Peyer's patch (tissue), 4 donors: ENCODE measurements at regions not wholly inside any gene's neighbourhood (a gene's known extent, or its start where the extent isn't known, plus 50 kb on each side); places are given as distances from the start of the nearest gene placed in this dataset.
"Not testable (repeated sequence)": the region's sequence is repeated elsewhere in the genome, so short reads cannot be mapped to it uniquely, and the experiment has no call there.

Source experiments
- DNase-seq, 3 donors: peaks; one replicate each; pipeline ENCODE4 v3.0.0-alpha.2; 2017 to 2019
- H3K27ac ChIP-seq, 4 donors: fragments of 200-600 bp; sonication (generic); one replicate each; pipeline ENCODE4 v1.5.1; 2016 to 2019
- H3K27me3 ChIP-seq, 2 donors: fragments of 200-600 bp; sonication (generic); one replicate each; pipeline ENCODE4 v1.5.1; 2019
- H3K36me3 ChIP-seq, 3 donors: fragments of 200-600 bp; sonication (generic); one replicate each; pipeline ENCODE4 v1.5.1; 2016 to 2019
- H3K4me1 ChIP-seq, 4 donors: fragments of 200-600 bp; sonication (generic); one replicate each; pipeline ENCODE4 v1.5.1; 2016 to 2019
- H3K4me3 ChIP-seq, 4 donors: fragments of 200-600 bp; sonication (generic); 1 replicate in 3 of 4; 2 replicates in 1 of 4; pipeline ENCODE4 v1.5.1; 2016 to 2019; ENCODE audit warnings: mild to moderate bottlenecking in 1 of 4
- H3K9me3 ChIP-seq, 4 donors: fragments of 200-600 bp; sonication (generic); one replicate each; pipeline ENCODE4 v1.5.1; 2016 to 2019; ENCODE audit warnings: mild to moderate bottlenecking in 1 of 4
- CTCF ChIP-seq, 6 experiments: fragments of 450-650 bp in 4 of 6; fragments of 200-600 bp in 2 of 6; sonication (generic) in 1 of 6; IDR thresholded peaks; one replicate each; pipeline ENCODE4 v1.5.1; 2017 to 2019; ENCODE audit warnings: antibody characterized with exemption in 6 of 6, mild to moderate bottlenecking in 3 of 6, moderate library complexity in 1 of 6
- POLR2A ChIP-seq, 2 donors: fragments of 450-650 bp; IDR thresholded peaks; one replicate each; pipeline ENCODE4 v1.5.1; 2017; ENCODE audit warnings: antibody characterized with exemption in 2 of 2, mild to moderate bottlenecking in 2 of 2, moderate library complexity in 2 of 2

GRCh38 chrX:40530509-40530908, 50.3 kb upstream of the ATP6AP2 start:
- Histone ChIP-seq H3K4me3 (no peak overlapping the region), H3K27ac (no peak overlapping the region), H3K4me1 (no peaks in the 10 kb centered on the region), H3K27me3 (no peaks in the 10 kb centered on the region), H3K9me3 (no peaks in the 10 kb centered on the region), H3K36me3 (no peaks in the 10 kb centered on the region)
- no peak for TF ChIP-seq CTCF (IDR thresholded peaks at IDR 0.05)
- TF ChIP-seq POLR2A (IDR thresholded peaks at IDR 0.05) = no peak
- no peak for DNase-seq

GRCh38 chrX:40527543-40527942, 53.2 kb upstream of the ATP6AP2 start:
- H3K4me3 ChIP-seq = no peak overlapping the region
- no peak overlapping the region for H3K27ac ChIP-seq
- H3K4me1 ChIP-seq = no peaks in the 10 kb centered on the region
- no peaks in the 10 kb centered on the region for H3K9me3 ChIP-seq
- no peaks in the 10 kb centered on the region for H3K27me3 ChIP-seq
- no peak for DNase-seq
- TF ChIP-seq CTCF (IDR thresholded peaks at IDR 0.05) = no peak
- no peak for TF ChIP-seq POLR2A (IDR thresholded peaks at IDR 0.05)
- H3K36me3 ChIP-seq = no peaks in the 10 kb centered on the region

GRCh38 chrX:40526412-40526811, 54.4 kb upstream of the ATP6AP2 start:
- no peaks in the 10 kb centered on the region for H3K4me1 ChIP-seq
- H3K36me3 ChIP-seq = no peaks in the 10 kb centered on the region
- no peak for TF ChIP-seq POLR2A (IDR thresholded peaks at IDR 0.05)
- TF ChIP-seq CTCF (IDR thresholded peaks at IDR 0.05) = no peak
- H3K27ac ChIP-seq = no peak overlapping the region
- DNase-seq = no peak
- H3K27me3 ChIP-seq = no peaks in the 10 kb centered on the region
- no peaks in the 10 kb centered on the region for H3K9me3 ChIP-seq
- no peak overlapping the region for H3K4me3 ChIP-seq

- H3K4me1 ChIP-seq, H3K4me3 ChIP-seq, H3K9me3 ChIP-seq, H3K36me3 ChIP-seq, H3K27ac ChIP-seq, H3K27me3 ChIP-seq, DNase-seq: not testable (repeated sequence)
Observed at GRCh38 chrX:40525901-40526300, 54.9 kb upstream of the ATP6AP2 start.

- no peak overlapping the region for H3K27ac ChIP-seq
- no peaks in the 10 kb centered on the region for H3K27me3 ChIP-seq
- H3K4me3 ChIP-seq = no peak overlapping the region
- DNase-seq = no peak
- H3K4me1 ChIP-seq = no peaks in the 10 kb centered on the region
- no peak for TF ChIP-seq CTCF (IDR thresholded peaks at IDR 0.05)
- TF ChIP-seq POLR2A (IDR thresholded peaks at IDR 0.05) = no peak
- H3K9me3 ChIP-seq = no peaks in the 10 kb centered on the region
- no peaks in the 10 kb centered on the region for H3K36me3 ChIP-seq
Observed at GRCh38 chrX:40524423-40524822, 56.3 kb upstream of the ATP6AP2 start.

GRCh38 chrX:40523852-40524251, 56.9 kb upstream of the ATP6AP2 start:
- Histone ChIP-seq H3K27me3 (no peaks in the 10 kb centered on the region), H3K4me3 (no peak overlapping the region), H3K9me3 (no peaks in the 10 kb centered on the region), H3K4me1 (no peaks in the 10 kb centered on the region), H3K36me3 (no peaks in the 10 kb centered on the region), H3K27ac (no peak overlapping the region)
- no peak for DNase-seq
- no peak for TF ChIP-seq CTCF (IDR thresholded peaks at IDR 0.05)
- no peak for TF ChIP-seq POLR2A (IDR thresholded peaks at IDR 0.05)
